Ovary (tissue), 3 donors: ENCODE measurements at regions not wholly inside any gene's neighbourhood (a gene's known extent, or its start where the extent isn't known, plus 50 kb on each side); places are given as distances from the start of the nearest gene placed in this dataset.

Experiments used
- CTCF ChIP-seq, 3 donors: fragments of 450-650 bp in 2 of 3; fragments of 200-600 bp in 1 of 3; IDR thresholded peaks; one replicate each; pipeline versions ENCODE4 v1.5.1 to v1.8.0; 2016 to 2022; ENCODE audit warnings: antibody characterized with exemption in 3 of 3, mild to moderate bottlenecking in 1 of 3
- POLR2A ChIP-seq: fragments of 450-650 bp; IDR thresholded peaks from one replicate; pipeline ENCODE4 v1.6.1; 2017; ENCODE audit warnings: antibody characterized with exemption, mild to moderate bottlenecking, moderate library complexity
- donor health status: DM: no; HTN: no; CAD: no.

- TF ChIP-seq POLR2A, result no peak
- TF ChIP-seq CTCF (IDR thresholded peaks at IDR 0.05), result no peak
Measured at GRCh38 chr1:57848406-57848805, 424.5 kb upstream of the DAB1 start.
